Astrocyte (in vitro differentiated cells and primary cell): ENCODE measurements at regions not wholly inside any gene's neighbourhood (a gene's known extent, or its start where the extent isn't known, plus 50 kb on each side); places are given as distances from the start of the nearest gene placed in this dataset.

ENCODE experiments used
- EZH2 ChIP-seq: IDR thresholded peaks from 2 replicates; pipeline ENCODE4 v1.6.1; 2012; ENCODE audit warnings: mild to moderate bottlenecking, low read length, inconsistent platforms; ENCODE audit not compliant: insufficient read depth
- TF ChIP-seq, protein P1 (sequence below): IDR thresholded peaks from 2 replicates; pipeline ENCODE4 v1.5.1; 2011; ENCODE audit warnings: low read depth, mild to moderate bottlenecking, inconsistent platforms, low read length, moderate library complexity; ENCODE audit not compliant: insufficient read depth

DNA sequence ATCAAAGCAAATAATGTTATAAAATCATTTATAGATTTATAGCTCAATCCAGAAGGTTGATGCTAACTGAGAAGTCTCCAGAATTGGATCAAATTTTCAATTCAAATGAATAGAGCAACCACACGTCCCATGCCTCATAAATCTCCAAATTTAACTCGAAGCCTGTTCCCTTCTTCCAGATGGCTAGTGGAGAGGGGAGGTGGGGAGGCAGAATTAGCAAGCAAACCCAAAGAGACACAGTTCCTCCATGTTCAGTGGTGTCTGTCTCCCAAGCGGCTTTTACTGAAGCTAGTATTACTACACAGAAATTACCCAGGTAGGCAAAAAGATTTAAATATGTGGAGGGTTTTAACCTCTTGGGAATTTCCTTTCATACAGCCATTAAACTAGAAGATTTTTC, 65.8 kb downstream of the DUSP6 start:
- TF ChIP-seq EZH2, result no peak
- TF ChIP-seq, protein P1, sequence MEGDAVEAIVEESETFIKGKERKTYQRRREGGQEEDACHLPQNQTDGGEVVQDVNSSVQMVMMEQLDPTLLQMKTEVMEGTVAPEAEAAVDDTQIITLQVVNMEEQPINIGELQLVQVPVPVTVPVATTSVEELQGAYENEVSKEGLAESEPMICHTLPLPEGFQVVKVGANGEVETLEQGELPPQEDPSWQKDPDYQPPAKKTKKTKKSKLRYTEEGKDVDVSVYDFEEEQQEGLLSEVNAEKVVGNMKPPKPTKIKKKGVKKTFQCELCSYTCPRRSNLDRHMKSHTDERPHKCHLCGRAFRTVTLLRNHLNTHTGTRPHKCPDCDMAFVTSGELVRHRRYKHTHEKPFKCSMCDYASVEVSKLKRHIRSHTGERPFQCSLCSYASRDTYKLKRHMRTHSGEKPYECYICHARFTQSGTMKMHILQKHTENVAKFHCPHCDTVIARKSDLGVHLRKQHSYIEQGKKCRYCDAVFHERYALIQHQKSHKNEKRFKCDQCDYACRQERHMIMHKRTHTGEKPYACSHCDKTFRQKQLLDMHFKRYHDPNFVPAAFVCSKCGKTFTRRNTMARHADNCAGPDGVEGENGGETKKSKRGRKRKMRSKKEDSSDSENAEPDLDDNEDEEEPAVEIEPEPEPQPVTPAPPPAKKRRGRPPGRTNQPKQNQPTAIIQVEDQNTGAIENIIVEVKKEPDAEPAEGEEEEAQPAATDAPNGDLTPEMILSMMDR, result no peak
